Gastroesophageal sphincter (tissue), 3 donors: ENCODE measurements at regions not wholly inside any gene's neighbourhood (a gene's known extent, or its start where the extent isn't known, plus 50 kb on each side); places are given as distances from the start of the nearest gene placed in this dataset.

Source experiments
- EP300 ChIP-seq: sonication (generic); formaldehyde crosslinking; IDR thresholded peaks from one replicate; pipeline ENCODE4 v1.6.1; 2017; ENCODE audit warnings: antibody characterized with exemption, mild to moderate bottlenecking
- POLR2A ChIP-seq, 2 donors: fragments of 450-650 bp; IDR thresholded peaks; one replicate each; pipeline ENCODE4 v1.6.1; 2017; ENCODE audit warnings: antibody characterized with exemption in 2 of 2, mild to moderate bottlenecking in 2 of 2, moderate library complexity in 1 of 2
- POLR2AphosphoS5 ChIP-seq: sonication (generic); formaldehyde crosslinking; IDR thresholded peaks from one replicate; pipeline ENCODE4 v1.6.1; 2017; ENCODE audit warnings: antibody characterized with exemption
- TF ChIP-seq, protein P1 (sequence below), 4 experiments: fragments of 200-600 bp in 2 of 4; fragments of 450-650 bp in 2 of 4; sonication (generic) in 1 of 4; IDR thresholded peaks; one replicate each; pipeline ENCODE4 v1.5.1; 2017 to 2019; ENCODE audit warnings: antibody characterized with exemption in 4 of 4, mild to moderate bottlenecking in 2 of 4, moderate library complexity in 2 of 4

DNA sequence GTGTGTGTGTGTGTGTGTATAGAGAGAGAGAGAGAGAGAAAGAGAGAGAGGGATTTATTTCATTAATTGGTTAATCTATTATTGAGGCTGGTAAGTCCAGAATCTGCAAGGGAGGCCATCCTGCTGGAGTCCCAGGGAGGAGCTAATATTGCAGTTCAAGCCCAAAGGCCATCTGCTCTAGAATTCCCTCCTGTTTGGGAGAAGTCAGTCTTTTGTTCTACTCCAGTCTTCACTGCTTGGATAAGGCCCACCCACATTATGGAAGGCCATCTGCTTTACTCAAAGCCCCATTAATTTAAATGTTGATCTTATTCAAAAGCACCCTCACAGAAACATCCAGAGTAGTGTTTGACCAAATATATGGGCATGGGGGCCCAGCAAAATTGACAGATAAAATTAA is 317.5 kb upstream of the RASGEF1B start:
- TF ChIP-seq POLR2AphosphoS5 (no peak), EP300 (no peak), POLR2A (IDR thresholded peaks at IDR 0.05) (no peak)
- TF ChIP-seq, protein P1, sequence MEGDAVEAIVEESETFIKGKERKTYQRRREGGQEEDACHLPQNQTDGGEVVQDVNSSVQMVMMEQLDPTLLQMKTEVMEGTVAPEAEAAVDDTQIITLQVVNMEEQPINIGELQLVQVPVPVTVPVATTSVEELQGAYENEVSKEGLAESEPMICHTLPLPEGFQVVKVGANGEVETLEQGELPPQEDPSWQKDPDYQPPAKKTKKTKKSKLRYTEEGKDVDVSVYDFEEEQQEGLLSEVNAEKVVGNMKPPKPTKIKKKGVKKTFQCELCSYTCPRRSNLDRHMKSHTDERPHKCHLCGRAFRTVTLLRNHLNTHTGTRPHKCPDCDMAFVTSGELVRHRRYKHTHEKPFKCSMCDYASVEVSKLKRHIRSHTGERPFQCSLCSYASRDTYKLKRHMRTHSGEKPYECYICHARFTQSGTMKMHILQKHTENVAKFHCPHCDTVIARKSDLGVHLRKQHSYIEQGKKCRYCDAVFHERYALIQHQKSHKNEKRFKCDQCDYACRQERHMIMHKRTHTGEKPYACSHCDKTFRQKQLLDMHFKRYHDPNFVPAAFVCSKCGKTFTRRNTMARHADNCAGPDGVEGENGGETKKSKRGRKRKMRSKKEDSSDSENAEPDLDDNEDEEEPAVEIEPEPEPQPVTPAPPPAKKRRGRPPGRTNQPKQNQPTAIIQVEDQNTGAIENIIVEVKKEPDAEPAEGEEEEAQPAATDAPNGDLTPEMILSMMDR (IDR thresholded peaks at IDR 0.05): no peak
